Tibial artery (tissue), 4 donors: ENCODE measurements at regions not wholly inside any gene's neighbourhood (a gene's known extent, or its start where the extent isn't known, plus 50 kb on each side); places are given as distances from the start of the nearest gene placed in this dataset.

Experiments
- DNase-seq, 2 donors: peaks; one replicate each; pipeline ENCODE4 v3.0.0-alpha.2; 2019
- H3K27ac ChIP-seq, 2 donors: fragments of 200-600 bp; sonication (generic) in 1 of 2; 1 replicate in 1 of 2; 2 replicates in 1 of 2; pipeline ENCODE4 v1.5.1; 2018 to 2019; ENCODE audit warnings: mild to moderate bottlenecking in 1 of 2
- H3K27me3 ChIP-seq, 2 donors: fragments of 200-600 bp; sonication (generic) in 1 of 2; one replicate each; pipeline versions ENCODE4 v1.5.1 to v1.6.0; 2016 to 2019
- H3K36me3 ChIP-seq, 3 donors: fragments of 200-600 bp; sonication (generic) in 2 of 3; one replicate each; pipeline ENCODE4 v1.5.1; 2016 to 2019; ENCODE audit warnings: mild to moderate bottlenecking in 2 of 3
- H3K4me1 ChIP-seq, 4 donors: fragments of 200-600 bp; sonication (generic) in 2 of 4; 1 replicate in 3 of 4; 2 replicates in 1 of 4; pipeline ENCODE4 v1.5.1; 2016 to 2019
- H3K4me3 ChIP-seq, 2 donors: fragments of 200-600 bp; sonication (generic) in 1 of 2; 1 replicate in 1 of 2; 2 replicates in 1 of 2; pipeline ENCODE4 v1.5.1; 2018 to 2019; ENCODE audit warnings: mild to moderate bottlenecking in 2 of 2
- H3K9me3 ChIP-seq, 3 donors: fragments of 200-600 bp; sonication (generic) in 1 of 3; one replicate each; pipeline ENCODE4 v1.5.1; 2016 to 2019
- intact Hi-C: fragments of 100-400 bp; cut with DNase I; formaldehyde crosslinking; loops from one replicate; pipeline ENCODE4 v1.15.0; 2023; ENCODE audit warnings: low total_unique reads
- TF ChIP-seq, protein P1 (sequence below), 2 experiments: fragments of 200-600 bp in 1 of 2; fragments of 450-650 bp in 1 of 2; IDR thresholded peaks; one replicate each; pipeline ENCODE4 v1.5.1; 2017 to 2019; ENCODE audit warnings: antibody characterized with exemption in 2 of 2, mild to moderate bottlenecking in 1 of 2, moderate library complexity in 1 of 2

DNA sequence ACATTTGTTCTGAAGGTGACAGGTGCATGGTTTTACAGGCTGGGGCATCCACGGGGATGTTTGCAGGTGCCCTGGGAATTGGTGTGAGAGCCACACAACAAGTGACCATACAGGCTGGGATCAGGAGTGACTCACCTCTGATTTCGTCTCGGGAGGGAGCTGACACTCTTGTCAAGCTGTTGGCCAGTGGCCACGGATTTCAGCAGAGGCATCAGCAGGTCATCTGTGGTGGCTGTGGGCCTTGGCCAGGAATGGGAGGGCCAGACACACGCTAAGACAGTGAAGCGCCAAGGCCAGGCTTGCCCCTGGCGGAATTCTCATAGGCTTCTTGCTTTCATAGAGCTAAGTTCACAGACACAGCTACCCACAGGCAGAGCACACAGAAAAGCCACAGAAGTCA is 108.6 kb downstream of the HSPH1 start:
- no peak for DNase-seq
- Histone ChIP-seq H3K36me3 (no peaks in the 10 kb centered on the region), H3K4me1 (no peaks in the 10 kb centered on the region), H3K9me3 (no peaks in the 10 kb centered on the region), H3K27ac (no peak overlapping the region), H3K27me3 (peaks cover 0 to 22% of the 10 kb centered on the region in 2 donors), H3K4me3 (no peak overlapping the region)
- TF ChIP-seq, protein P1, sequence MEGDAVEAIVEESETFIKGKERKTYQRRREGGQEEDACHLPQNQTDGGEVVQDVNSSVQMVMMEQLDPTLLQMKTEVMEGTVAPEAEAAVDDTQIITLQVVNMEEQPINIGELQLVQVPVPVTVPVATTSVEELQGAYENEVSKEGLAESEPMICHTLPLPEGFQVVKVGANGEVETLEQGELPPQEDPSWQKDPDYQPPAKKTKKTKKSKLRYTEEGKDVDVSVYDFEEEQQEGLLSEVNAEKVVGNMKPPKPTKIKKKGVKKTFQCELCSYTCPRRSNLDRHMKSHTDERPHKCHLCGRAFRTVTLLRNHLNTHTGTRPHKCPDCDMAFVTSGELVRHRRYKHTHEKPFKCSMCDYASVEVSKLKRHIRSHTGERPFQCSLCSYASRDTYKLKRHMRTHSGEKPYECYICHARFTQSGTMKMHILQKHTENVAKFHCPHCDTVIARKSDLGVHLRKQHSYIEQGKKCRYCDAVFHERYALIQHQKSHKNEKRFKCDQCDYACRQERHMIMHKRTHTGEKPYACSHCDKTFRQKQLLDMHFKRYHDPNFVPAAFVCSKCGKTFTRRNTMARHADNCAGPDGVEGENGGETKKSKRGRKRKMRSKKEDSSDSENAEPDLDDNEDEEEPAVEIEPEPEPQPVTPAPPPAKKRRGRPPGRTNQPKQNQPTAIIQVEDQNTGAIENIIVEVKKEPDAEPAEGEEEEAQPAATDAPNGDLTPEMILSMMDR (IDR thresholded peaks at IDR 0.05): no peak
- intact Hi-C loops: no loop called here

DNA sequence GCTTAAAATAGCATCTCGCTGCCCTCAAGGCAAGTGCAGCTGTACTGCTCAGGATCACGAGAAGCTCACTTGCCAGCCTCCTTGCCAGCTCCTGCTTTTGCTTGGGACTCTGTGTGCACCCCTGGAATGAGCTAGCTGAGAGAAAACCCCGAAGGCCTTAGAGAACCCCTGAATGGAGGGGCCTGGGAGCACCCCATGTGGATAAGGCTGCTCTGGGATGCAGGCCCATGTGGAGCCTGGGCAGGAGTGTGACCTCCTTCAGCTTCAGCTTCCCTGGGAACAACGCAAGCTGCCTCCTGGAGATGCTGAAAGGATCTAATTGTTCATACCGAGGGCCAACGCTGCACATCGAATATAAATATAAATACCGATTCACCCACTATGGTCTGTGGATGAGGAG is 109.2 kb downstream of the HSPH1 start:
- H3K9me3 ChIP-seq: no peaks in the 10 kb centered on the region
- H3K27me3 ChIP-seq: peaks cover 0 to 22% of the 10 kb centered on the region in 2 donors
- DNase-seq: peak in 1 of 2 donors; percentile 44
- intact Hi-C loops: no loop called here
- no peak overlapping the region for H3K27ac ChIP-seq
- no peak overlapping the region for H3K4me3 ChIP-seq
- TF ChIP-seq, protein P1 (IDR thresholded peaks at IDR 0.05): no peak
- H3K4me1 ChIP-seq: no peaks in the 10 kb centered on the region
- H3K36me3 ChIP-seq: no peaks in the 10 kb centered on the region

DNA sequence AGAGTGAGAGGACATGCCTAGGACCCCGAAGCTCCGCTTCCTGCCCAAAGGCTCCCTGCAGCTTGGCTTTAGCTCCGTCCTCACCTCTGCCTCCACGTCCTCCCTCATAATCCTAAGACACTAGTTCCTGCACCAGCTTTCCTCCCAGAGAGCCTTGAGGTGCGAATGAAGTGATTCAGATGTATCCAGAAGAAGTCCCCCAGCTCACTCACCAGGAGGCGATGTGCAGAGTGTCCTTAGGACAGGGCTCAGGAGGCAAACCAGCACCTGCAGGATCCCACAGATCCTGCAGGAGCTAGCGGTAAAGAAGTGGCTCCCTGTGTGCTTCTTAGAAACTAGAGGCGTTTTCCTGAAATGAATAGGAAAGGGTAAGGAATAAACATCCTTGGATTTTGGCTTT is 109.7 kb downstream of the HSPH1 start:
- TF ChIP-seq, protein P1 (IDR thresholded peaks at IDR 0.05): no peak
- intact Hi-C loops: no loop called here

DNA sequence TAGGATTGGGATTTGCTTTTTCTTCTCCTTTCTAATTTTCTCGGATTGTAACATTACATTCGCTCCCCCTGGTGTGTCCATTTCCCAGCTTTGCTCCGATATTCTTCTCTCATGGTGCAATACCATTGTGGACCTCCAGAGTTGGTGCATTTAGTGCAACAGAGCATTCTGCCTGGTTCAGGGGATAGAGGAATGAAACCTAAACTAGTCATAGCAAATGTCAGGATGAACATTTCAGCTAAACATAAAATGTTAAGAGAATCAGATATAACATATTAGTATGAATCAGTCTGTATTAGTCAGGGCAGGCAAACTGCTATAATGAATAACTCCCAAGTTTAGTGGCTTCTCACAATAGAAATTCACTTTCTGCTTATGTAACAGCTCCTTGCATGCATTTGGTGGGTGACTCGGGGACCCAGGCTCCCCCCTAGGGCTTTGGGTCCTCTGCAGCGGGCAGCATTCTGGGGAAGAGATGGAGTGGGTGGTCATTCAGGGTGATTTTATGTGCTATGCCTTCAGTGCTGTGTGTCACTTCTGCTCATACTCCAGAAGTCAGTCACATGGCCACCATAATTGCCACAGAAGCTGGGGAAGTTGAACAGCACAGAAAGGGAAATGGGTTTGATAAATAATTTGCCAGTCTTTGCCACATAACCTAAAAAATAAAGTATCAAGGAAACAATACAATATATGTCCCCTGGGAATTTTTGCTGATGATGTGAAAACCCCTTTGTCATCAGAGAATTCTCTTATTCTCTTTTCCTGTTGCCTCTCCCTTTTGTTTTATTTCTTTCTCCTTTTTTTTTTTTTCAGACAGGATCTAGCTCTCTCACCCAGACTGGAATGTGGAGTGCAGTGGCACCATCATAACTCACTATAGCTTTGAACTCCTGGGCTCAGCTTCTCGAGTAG is 111.0 kb downstream of the HSPH1 start:
- peaks cover 0 to 22% of the 10 kb centered on the region in 2 donors for H3K27me3 ChIP-seq
- H3K4me1 ChIP-seq: peaks cover 0 to 6% (median 4%) of the 10 kb centered on the region in 4 donors
- no peak overlapping the region for H3K27ac ChIP-seq
- intact Hi-C loops: no loop called here
- DNase-seq: peak in 1 of 2 donors; percentile 39
- no peaks in the 10 kb centered on the region for H3K9me3 ChIP-seq
- no peak overlapping the region for H3K4me3 ChIP-seq
- no peaks in the 10 kb centered on the region for H3K36me3 ChIP-seq
- TF ChIP-seq, protein P1 (IDR thresholded peaks at IDR 0.05): peak; percentile 17 to 18

More for the DNA sequence above, 109.7 kb downstream of the HSPH1 start:
- Histone ChIP-seq H3K27ac (no peak overlapping the region), H3K9me3 (no peaks in the 10 kb centered on the region), H3K36me3 (no peaks in the 10 kb centered on the region), H3K4me3 (no peak overlapping the region), H3K27me3 (peaks cover 0 to 22% of the 10 kb centered on the region in 2 donors), H3K4me1 (no peaks in the 10 kb centered on the region)
- peak in 1 of 2 donors; percentile 4 for DNase-seq

DNA sequence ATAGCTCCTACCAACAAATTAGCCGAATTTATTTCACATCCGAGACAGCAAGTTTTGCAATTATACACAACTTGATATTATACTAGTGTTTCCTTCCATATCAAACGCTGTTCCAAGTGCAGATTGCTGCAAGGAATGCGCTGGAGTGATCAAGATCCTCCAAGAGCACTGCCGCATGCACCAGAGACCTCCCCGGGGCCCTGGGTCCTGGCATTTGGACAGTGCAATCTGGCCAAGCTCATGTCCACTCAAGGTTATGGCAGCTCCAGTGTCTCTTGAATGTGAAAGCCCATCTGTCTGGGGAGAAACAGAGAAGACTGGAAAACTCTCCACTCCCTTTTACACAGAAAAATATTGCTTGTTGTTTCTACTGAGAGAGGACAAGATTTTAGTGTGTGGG is 111.9 kb downstream of the HSPH1 start:
- intact Hi-C loops: loop anchor here (10.0 kb wide), 3 partner anchors 245 to 915 kb away; partner anchors contain the start of gene HMGB1
- TF ChIP-seq, protein P1 (IDR thresholded peaks at IDR 0.05): no peak
- peaks cover 0 to 18% of the 10 kb centered on the region in 2 donors for H3K27me3 ChIP-seq
- no peak overlapping the region for H3K27ac ChIP-seq
- DNase-seq: peak in 1 of 2 donors; percentile 40
- no peaks in the 10 kb centered on the region for H3K36me3 ChIP-seq
- H3K4me1 ChIP-seq: peaks cover 0 to 14% (median 10%) of the 10 kb centered on the region in 4 donors
- H3K4me3 ChIP-seq: no peak overlapping the region
- no peaks in the 10 kb centered on the region for H3K9me3 ChIP-seq
